GM12878 (cell line): ENCODE measurements at regions not wholly inside any gene's neighbourhood (a gene's known extent, or its start where the extent isn't known, plus 50 kb on each side); places are given as distances from the start of the nearest gene placed in this dataset.
A peak's percentile ranks its signal among the peaks of the same experiment; 100 is the strongest.

Experiments
- ETV6 ChIP-seq, 2 experiments: fragments of 450-650 bp in 1 of 2; IDR thresholded peaks in 1 of 2; conservative IDR thresholded peaks in 1 of 2; 2 replicates each; pipeline ENCODE4 v1.6.1; 2014; ENCODE audit warnings: antibody characterized with exemption in 1 of 2, borderline replicate concordance in 1 of 2, low read depth in 1 of 2, mild to moderate bottlenecking in 1 of 2, moderate library complexity in 1 of 2
- HCFC1 ChIP-seq: fragments of 150-350 bp; IDR thresholded peaks from 2 replicates; pipeline ENCODE4 v1.6.1; 2014; ENCODE audit warnings: low read length
- RB1 ChIP-seq: fragments of 450-650 bp; formaldehyde crosslinking; IDR thresholded peaks from 2 replicates; pipeline ENCODE4 v1.6.1; 2017; ENCODE audit warnings: mild to moderate bottlenecking, borderline replicate concordance
- SIN3A ChIP-seq: IDR thresholded peaks from 2 replicates; pipeline ENCODE4 v1.6.1; 2012; ENCODE audit warnings: low read depth, low read length, improper control_type of control experiment
- SREBF1 ChIP-seq: IDR thresholded peaks from 2 replicates; pipeline ENCODE4 v1.6.1; 2012; ENCODE audit warnings: mild to moderate bottlenecking, low read length
- SREBF2 ChIP-seq: IDR thresholded peaks from 2 replicates; pipeline ENCODE4 v1.6.1; 2012; ENCODE audit warnings: mild to moderate bottlenecking, low read length
- TF ChIP-seq, protein P1 (sequence below): fragments of 450-650 bp; formaldehyde crosslinking; IDR thresholded peaks from 2 replicates; pipeline ENCODE4 v1.5.0; 2022; ENCODE audit warnings: mild to moderate bottlenecking, missing genetic modification characterization
- TF ChIP-seq, protein P2 (sequence below): fragments of 450-650 bp; formaldehyde crosslinking; IDR thresholded peaks from 2 replicates; pipeline ENCODE4 v1.4.0; 2020; ENCODE audit warnings: mild to moderate bottlenecking, moderate library complexity
- TF ChIP-seq, protein P3 (sequence below): IDR thresholded peaks from 2 replicates; pipeline ENCODE4 v1.6.1; 2012; ENCODE audit warnings: mild to moderate bottlenecking, low read depth, low read length

DNA sequence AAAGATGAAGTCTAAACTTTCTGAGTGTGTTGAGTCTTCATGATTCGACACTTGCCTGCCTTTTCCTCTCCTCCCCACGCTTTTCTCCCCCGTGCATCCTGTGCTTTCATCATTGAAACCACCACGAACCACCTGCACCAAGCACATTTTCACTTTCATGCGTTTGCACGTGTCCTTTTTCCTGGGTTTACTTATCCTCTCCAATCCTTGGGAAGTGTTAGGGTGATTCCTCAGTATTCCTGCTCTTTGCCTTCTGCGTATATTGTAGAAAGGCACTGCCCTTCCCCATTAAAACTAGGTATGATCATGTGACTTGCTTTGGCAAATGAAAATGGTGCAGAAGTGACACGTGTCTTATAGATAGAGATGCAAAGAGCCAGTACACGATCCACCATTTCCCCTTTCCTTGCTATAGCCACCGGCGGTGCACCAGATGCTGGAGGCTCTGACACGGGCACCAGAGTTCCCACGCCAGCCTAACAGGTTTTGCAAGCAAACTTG lies 106.6 kb downstream of the BRMS1L start (continued):
- TF ChIP-seq, protein P1, sequence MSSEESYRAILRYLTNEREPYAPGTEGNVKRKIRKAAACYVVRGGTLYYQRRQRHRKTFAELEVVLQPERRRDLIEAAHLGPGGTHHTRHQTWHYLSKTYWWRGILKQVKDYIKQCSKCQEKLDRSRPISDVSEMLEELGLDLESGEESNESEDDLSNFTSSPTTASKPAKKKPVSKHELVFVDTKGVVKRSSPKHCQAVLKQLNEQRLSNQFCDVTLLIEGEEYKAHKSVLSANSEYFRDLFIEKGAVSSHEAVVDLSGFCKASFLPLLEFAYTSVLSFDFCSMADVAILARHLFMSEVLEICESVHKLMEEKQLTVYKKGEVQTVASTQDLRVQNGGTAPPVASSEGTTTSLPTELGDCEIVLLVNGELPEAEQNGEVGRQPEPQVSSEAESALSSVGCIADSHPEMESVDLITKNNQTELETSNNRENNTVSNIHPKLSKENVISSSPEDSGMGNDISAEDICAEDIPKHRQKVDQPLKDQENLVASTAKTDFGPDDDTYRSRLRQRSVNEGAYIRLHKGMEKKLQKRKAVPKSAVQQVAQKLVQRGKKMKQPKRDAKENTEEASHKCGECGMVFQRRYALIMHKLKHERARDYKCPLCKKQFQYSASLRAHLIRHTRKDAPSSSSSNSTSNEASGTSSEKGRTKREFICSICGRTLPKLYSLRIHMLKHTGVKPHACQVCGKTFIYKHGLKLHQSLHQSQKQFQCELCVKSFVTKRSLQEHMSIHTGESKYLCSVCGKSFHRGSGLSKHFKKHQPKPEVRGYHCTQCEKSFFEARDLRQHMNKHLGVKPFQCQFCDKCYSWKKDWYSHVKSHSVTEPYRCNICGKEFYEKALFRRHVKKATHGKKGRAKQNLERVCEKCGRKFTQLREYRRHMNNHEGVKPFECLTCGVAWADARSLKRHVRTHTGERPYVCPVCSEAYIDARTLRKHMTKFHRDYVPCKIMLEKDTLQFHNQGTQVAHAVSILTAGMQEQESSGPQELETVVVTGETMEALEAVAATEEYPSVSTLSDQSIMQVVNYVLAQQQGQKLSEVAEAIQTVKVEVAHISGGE (CRISPR knock-in tag): 0 out of 2 replicates have a peak, but pooled peaks have one; percentile 23
- TF ChIP-seq SREBF1 (no peak), HCFC1 (no peak), SIN3A (no peak), RB1 (no peak), ETV6 (conservative IDR thresholded peaks at IDR 0.05 in 1 of 2, IDR thresholded peaks at IDR 0.05 in 1 of 2; ENCODE audit: borderline replicate concordance in 1 of 2, low read depth in 1 of 2) (peak in 1 of 2 experiments; percentile 48; a peak in 1 of 4 replicates), SREBF2 (no peak)
- TF ChIP-seq, protein P2, sequence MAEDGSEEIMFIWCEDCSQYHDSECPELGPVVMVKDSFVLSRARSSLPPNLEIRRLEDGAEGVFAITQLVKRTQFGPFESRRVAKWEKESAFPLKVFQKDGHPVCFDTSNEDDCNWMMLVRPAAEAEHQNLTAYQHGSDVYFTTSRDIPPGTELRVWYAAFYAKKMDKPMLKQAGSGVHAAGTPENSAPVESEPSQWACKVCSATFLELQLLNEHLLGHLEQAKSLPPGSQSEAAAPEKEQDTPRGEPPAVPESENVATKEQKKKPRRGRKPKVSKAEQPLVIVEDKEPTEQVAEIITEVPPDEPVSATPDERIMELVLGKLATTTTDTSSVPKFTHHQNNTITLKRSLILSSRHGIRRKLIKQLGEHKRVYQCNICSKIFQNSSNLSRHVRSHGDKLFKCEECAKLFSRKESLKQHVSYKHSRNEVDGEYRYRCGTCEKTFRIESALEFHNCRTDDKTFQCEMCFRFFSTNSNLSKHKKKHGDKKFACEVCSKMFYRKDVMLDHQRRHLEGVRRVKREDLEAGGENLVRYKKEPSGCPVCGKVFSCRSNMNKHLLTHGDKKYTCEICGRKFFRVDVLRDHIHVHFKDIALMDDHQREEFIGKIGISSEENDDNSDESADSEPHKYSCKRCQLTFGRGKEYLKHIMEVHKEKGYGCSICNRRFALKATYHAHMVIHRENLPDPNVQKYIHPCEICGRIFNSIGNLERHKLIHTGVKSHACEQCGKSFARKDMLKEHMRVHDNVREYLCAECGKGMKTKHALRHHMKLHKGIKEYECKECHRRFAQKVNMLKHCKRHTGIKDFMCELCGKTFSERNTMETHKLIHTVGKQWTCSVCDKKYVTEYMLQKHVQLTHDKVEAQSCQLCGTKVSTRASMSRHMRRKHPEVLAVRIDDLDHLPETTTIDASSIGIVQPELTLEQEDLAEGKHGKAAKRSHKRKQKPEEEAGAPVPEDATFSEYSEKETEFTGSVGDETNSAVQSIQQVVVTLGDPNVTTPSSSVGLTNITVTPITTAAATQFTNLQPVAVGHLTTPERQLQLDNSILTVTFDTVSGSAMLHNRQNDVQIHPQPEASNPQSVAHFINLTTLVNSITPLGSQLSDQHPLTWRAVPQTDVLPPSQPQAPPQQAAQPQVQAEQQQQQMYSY (CRISPR knock-in tag): no peak
- TF ChIP-seq, protein P3, sequence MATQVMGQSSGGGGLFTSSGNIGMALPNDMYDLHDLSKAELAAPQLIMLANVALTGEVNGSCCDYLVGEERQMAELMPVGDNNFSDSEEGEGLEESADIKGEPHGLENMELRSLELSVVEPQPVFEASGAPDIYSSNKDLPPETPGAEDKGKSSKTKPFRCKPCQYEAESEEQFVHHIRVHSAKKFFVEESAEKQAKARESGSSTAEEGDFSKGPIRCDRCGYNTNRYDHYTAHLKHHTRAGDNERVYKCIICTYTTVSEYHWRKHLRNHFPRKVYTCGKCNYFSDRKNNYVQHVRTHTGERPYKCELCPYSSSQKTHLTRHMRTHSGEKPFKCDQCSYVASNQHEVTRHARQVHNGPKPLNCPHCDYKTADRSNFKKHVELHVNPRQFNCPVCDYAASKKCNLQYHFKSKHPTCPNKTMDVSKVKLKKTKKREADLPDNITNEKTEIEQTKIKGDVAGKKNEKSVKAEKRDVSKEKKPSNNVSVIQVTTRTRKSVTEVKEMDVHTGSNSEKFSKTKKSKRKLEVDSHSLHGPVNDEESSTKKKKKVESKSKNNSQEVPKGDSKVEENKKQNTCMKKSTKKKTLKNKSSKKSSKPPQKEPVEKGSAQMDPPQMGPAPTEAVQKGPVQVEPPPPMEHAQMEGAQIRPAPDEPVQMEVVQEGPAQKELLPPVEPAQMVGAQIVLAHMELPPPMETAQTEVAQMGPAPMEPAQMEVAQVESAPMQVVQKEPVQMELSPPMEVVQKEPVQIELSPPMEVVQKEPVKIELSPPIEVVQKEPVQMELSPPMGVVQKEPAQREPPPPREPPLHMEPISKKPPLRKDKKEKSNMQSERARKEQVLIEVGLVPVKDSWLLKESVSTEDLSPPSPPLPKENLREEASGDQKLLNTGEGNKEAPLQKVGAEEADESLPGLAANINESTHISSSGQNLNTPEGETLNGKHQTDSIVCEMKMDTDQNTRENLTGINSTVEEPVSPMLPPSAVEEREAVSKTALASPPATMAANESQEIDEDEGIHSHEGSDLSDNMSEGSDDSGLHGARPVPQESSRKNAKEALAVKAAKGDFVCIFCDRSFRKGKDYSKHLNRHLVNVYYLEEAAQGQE: no peak
- TF ChIP-seq, all 136 proteins: peak for 34
